DND-41 (cell line): ENCODE measurements at regions not wholly inside any gene's neighbourhood (a gene's known extent, or its start where the extent isn't known, plus 50 kb on each side); places are given as distances from the start of the nearest gene placed in this dataset.

Experiments
- ATAC-seq: fragments of 200-7000 bp; cut with Tn5 transposase; 3 replicates; pipeline ENCODE4 v1.9.1; 2021; ENCODE audit warnings: low read depth; ENCODE audit not compliant: insufficient read depth
- DNase-seq: peaks from one replicate; pipeline ENCODE4 v3.0.0-alpha.2; 2020
- H2AFZ ChIP-seq: 2 replicates; pipeline ENCODE4 v1.6.0; 2012; ENCODE audit warnings: low read depth, low read length
- H3K27ac ChIP-seq: 2 replicates; pipeline ENCODE4 v1.5.1; 2012; ENCODE audit warnings: low read length, inconsistent platforms
- H3K27me3 ChIP-seq: fragments of 200-600 bp; sonication (generic); 2 replicates; pipeline ENCODE4 v1.6.0; 2012; ENCODE audit warnings: low read length, mild to moderate bottlenecking, inconsistent platforms; ENCODE audit not compliant: insufficient read depth, poor library complexity
- H3K36me3 ChIP-seq: 2 replicates; pipeline ENCODE4 v1.5.1; 2012; ENCODE audit warnings: low read length, inconsistent platforms; ENCODE audit not compliant: insufficient read depth
- H3K4me1 ChIP-seq: 2 replicates; pipeline ENCODE4 v1.5.1; 2012; ENCODE audit warnings: mild to moderate bottlenecking, low read length; ENCODE audit not compliant: insufficient read depth
- H3K4me2 ChIP-seq: 2 replicates; pipeline ENCODE4 v1.6.0; 2012; ENCODE audit warnings: mild to moderate bottlenecking, moderate library complexity, low read length, inconsistent platforms; ENCODE audit not compliant: insufficient read depth
- H3K4me3 ChIP-seq, 2 experiments: fragments of 200-600 bp in 1 of 2; shearing (Covaris generic) in 1 of 2; 2 replicates each; pipeline ENCODE4 v1.5.1; 2012 to 2016; ENCODE audit warnings: inconsistent platforms in 2 of 2, low read length in 2 of 2, mild to moderate bottlenecking in 2 of 2, low read depth in 1 of 2, moderate library complexity in 1 of 2
- H3K79me2 ChIP-seq: 2 replicates; pipeline ENCODE4 v1.6.0; 2012; ENCODE audit warnings: low read length, inconsistent platforms; ENCODE audit not compliant: insufficient read depth
- H3K9ac ChIP-seq: 2 replicates; pipeline ENCODE4 v1.6.0; 2012; ENCODE audit warnings: low read depth, mild to moderate bottlenecking, inconsistent platforms, low read length, moderate library complexity
- H3K9me3 ChIP-seq: 2 replicates; pipeline ENCODE4 v1.5.1; 2012; ENCODE audit warnings: low read length, moderate library complexity, mild to moderate bottlenecking, inconsistent platforms; ENCODE audit not compliant: insufficient read depth, severe bottlenecking
- H4K20me1 ChIP-seq: 2 replicates; pipeline ENCODE4 v1.6.0; 2012; ENCODE audit warnings: low read length; ENCODE audit not compliant: insufficient read depth
- EZH2 ChIP-seq: IDR thresholded peaks from 3 replicates; pipeline ENCODE4 v1.6.1; 2012; ENCODE audit warnings: borderline replicate concordance, low read depth, mild to moderate bottlenecking, moderate library complexity, low read length, inconsistent platforms; ENCODE audit not compliant: severe bottlenecking
- TF ChIP-seq, protein P1 (sequence below): IDR thresholded peaks from 2 replicates; pipeline ENCODE4 v1.5.1; 2012; ENCODE audit warnings: borderline replicate concordance, low read length, moderate library complexity, mild to moderate bottlenecking; ENCODE audit not compliant: poor library complexity, severe bottlenecking; ENCODE audit errors: extremely low read depth

DNA sequence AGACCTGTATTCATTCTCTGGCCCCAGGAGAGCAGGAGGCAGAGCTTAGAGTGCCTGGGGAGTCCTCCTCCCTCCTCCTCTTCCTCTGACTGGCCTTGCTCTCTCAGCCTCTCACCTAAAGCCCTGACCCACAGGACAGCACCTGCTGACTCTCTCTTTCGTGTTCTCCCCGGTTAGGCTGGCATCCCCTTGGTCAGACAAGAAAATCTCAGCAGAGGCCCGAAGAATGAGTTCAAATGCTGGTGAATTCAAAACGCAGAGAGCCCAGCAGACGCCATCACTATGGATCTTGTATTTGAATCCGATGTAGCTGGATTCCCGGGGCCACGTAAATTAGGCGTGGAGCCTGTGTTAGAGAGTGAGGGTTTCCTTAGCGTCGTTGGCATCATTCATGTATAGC lies 255.3 kb downstream of the KLF6 start:
- ATAC-seq: no peak
- Histone ChIP-seq H3K4me3 (no peak overlapping the region), H3K4me2 (no peak overlapping the region), H3K4me1 (no peaks in the 10 kb centered on the region), H3K27ac (no peak overlapping the region), H3K79me2 (no peaks in the 10 kb centered on the region), H2AFZ (no peak overlapping the region), H3K9me3 (no peaks in the 10 kb centered on the region), H3K27me3 (no peaks in the 10 kb centered on the region), H3K36me3 (no peaks in the 10 kb centered on the region), H3K9ac (no peak overlapping the region), H4K20me1 (no peaks in the 10 kb centered on the region)
- TF ChIP-seq, protein P1, sequence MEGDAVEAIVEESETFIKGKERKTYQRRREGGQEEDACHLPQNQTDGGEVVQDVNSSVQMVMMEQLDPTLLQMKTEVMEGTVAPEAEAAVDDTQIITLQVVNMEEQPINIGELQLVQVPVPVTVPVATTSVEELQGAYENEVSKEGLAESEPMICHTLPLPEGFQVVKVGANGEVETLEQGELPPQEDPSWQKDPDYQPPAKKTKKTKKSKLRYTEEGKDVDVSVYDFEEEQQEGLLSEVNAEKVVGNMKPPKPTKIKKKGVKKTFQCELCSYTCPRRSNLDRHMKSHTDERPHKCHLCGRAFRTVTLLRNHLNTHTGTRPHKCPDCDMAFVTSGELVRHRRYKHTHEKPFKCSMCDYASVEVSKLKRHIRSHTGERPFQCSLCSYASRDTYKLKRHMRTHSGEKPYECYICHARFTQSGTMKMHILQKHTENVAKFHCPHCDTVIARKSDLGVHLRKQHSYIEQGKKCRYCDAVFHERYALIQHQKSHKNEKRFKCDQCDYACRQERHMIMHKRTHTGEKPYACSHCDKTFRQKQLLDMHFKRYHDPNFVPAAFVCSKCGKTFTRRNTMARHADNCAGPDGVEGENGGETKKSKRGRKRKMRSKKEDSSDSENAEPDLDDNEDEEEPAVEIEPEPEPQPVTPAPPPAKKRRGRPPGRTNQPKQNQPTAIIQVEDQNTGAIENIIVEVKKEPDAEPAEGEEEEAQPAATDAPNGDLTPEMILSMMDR: no peak
- TF ChIP-seq EZH2: no peak
- no peak for DNase-seq

GRCh38 chr10:3528823-3529403 lies 256.1 kb downstream of the KLF6 start:
- ATAC-seq (no peak), DNase-seq (no peak)
- no peak for TF ChIP-seq EZH2
- TF ChIP-seq, protein P1: no peak
- Histone ChIP-seq H3K4me2 (no peak overlapping the region), H3K27me3 (no peaks in the 10 kb centered on the region), H3K27ac (no peak overlapping the region), H3K36me3 (no peaks in the 10 kb centered on the region), H3K9me3 (no peaks in the 10 kb centered on the region), H3K9ac (no peak overlapping the region), H3K4me1 (no peaks in the 10 kb centered on the region), H4K20me1 (no peaks in the 10 kb centered on the region), H2AFZ (no peak overlapping the region), H3K79me2 (no peaks in the 10 kb centered on the region), H3K4me3 (no peak overlapping the region)

DNA sequence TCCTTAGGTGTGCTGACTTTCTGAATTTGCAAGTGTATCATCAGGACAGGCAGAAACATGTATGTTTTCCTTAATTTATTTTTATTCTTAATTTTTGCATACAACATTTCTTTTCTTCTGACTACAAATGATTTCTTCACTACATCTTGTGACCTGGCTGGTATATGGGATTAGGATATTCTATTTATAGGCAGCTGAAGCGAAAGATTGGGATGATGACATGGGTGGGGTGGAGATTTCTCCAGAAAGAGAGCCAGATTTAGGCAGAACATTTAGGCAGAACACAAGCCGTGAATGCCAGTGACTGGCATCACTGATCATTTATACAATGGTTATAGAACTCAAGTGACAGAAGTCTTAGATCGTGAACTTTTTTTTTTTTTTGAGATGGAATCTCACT lies 256.7 kb downstream of the KLF6 start:
- H4K20me1 ChIP-seq: no peaks in the 10 kb centered on the region
- no peak for ATAC-seq
- H3K4me3 ChIP-seq: no peak overlapping the region
- H3K4me2 ChIP-seq: no peak overlapping the region
- no peaks in the 10 kb centered on the region for H3K79me2 ChIP-seq
- no peaks in the 10 kb centered on the region for H3K27me3 ChIP-seq
- H3K9ac ChIP-seq: no peak overlapping the region
- no peaks in the 10 kb centered on the region for H3K4me1 ChIP-seq
- H3K9me3 ChIP-seq: no peaks in the 10 kb centered on the region
- no peaks in the 10 kb centered on the region for H3K36me3 ChIP-seq
- no peak overlapping the region for H2AFZ ChIP-seq
- no peak overlapping the region for H3K27ac ChIP-seq
- TF ChIP-seq EZH2: no peak
- TF ChIP-seq, protein P1: no peak
- no peak for DNase-seq

DNA sequence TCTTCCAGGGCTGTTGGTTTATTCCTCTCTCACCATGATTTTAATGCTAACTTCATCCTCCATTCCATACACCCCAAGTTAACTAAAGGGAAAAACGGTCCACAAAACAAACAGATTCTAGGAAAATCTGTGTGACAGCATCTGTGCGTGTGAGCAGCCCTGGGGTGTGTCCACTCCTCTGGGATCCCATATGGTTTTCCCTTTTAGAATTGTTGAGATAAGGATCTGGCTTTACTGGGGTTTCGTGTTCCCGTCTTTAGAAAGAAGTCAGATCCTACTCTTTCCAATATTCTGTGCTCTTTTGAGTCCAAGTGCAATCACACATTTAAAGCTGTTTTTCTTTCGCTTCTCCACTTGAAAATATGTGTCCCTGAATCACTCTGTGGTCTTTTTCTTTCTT lies 257.1 kb downstream of the KLF6 start:
- TF ChIP-seq, protein P1: no peak
- no peak for TF ChIP-seq EZH2
- Histone ChIP-seq H2AFZ (no peak overlapping the region), H3K4me2 (no peak overlapping the region), H4K20me1 (no peaks in the 10 kb centered on the region), H3K27me3 (no peaks in the 10 kb centered on the region), H3K36me3 (no peaks in the 10 kb centered on the region), H3K9ac (no peak overlapping the region), H3K79me2 (no peaks in the 10 kb centered on the region), H3K27ac (no peak overlapping the region), H3K4me3 (no peak overlapping the region), H3K4me1 (no peaks in the 10 kb centered on the region), H3K9me3 (no peaks in the 10 kb centered on the region)
- no peak for ATAC-seq
- DNase-seq: no peak
